AG10803 (cell line): ENCODE measurements at regions not wholly inside any gene's neighbourhood (a gene's known extent, or its start where the extent isn't known, plus 50 kb on each side); places are given as distances from the start of the nearest gene placed in this dataset.
A peak's percentile ranks its signal among the peaks of the same experiment; 100 is the strongest.

Experiments used
- DNase-seq: peaks from one replicate; pipeline ENCODE4 v3.0.0; 2010; ENCODE audit warnings: low read depth
- H3K4me3 ChIP-seq: 2 replicates; pipeline ENCODE4 v1.5.1; 2011; ENCODE audit warnings: mild to moderate bottlenecking, low read length, control low read depth
- CTCF ChIP-seq: conservative IDR thresholded peaks from 2 replicates; pipeline ENCODE4 v1.5.1; 2011; ENCODE audit warnings: mild to moderate bottlenecking, low read length, control low read depth, inconsistent platforms

DNA sequence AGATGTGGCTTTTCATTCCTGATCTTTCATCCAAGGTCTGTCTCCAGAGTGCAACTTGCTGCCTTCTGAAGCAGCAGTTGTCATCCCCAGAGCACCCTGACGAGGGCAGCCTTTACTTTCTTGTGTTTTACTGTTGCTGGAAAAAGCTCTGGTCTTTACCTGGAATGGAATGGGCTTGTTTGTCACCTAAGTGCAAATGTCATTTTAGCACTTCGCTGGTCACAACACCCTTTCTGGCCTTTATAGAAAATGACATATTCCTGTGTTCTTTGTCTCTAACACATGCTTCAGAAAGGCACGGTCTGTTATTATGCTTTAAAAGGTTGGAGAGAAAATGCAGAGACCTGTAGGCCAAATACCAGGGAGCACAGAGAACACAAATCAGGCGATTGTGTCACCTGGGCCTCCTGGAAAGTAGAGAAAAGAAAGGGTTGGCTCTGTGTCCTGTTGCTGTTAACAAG, 332.7 kb upstream of the IGFBP7 start:
- H3K4me3 ChIP-seq: no peak overlapping the region
- peak; percentile 21 for DNase-seq
- peak; percentile 65 for TF ChIP-seq CTCF

GRCh38 chr4:57442241-57442640, 332.1 kb upstream of the IGFBP7 start:
- no peak overlapping the region for H3K4me3 ChIP-seq
- no peak for TF ChIP-seq CTCF
- DNase-seq: no peak

DNA sequence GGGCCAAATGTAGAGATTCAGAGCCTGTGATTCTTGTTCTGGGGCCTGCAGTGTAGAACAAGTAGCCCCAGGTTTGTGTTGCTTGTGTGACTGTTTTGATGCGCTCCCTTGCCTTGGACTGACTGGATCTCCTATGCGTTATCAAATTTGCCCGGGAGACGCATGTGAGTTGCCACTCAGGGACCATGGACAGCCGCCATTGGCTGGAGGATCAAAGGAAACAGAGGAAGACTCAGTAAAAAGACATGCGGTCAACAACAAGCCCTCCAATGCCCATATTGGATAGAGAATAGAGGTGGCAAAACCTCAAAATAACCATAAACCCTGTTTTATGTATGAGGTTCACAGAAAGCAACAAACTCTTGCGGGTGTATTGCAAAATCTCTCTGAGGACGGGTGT, 327.5 kb upstream of the IGFBP7 start:
- TF ChIP-seq CTCF: no peak
- no peak for DNase-seq
- no peak overlapping the region for H3K4me3 ChIP-seq

- DNase-seq: no peak
- TF ChIP-seq CTCF: no peak
- H3K4me3 ChIP-seq: no peak overlapping the region
Measured at GRCh38 chr4:57435300-57435699, 325.1 kb upstream of the IGFBP7 start.

GRCh38 chr4:57430726-57431125, 320.5 kb upstream of the IGFBP7 start:
- no peak overlapping the region for H3K4me3 ChIP-seq
- DNase-seq: no peak
- TF ChIP-seq CTCF: no peak

DNA sequence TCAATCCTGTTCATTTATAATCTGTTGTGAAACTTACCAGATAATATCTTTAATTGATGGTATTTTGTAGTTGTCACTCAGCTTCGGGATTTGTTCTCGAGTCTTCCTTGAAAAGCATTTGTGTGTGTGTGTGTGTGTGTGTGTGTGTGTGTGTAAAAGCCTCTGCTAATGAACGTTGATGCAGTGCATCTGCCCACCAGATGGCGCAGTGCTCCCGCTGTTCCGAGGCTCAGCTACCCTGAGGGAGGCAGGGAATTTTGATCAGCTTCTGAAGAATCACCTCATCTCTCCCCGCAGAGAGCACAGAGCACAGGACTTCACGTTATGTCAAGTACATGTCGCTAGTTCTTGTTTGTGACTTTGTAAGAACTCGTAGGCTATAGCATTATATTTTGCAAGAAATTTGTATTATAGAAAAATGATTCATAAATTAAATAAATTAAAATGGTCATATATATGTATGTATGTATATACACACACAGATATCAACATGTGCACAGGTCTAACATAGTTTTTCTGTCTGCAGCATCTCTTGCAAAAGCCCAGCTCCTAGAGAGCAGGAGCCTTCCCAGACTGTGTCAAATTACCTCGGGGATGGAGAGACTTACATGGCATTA, 316.7 kb upstream of the IGFBP7 start:
- DNase-seq: peak; percentile 68
- no peak overlapping the region for H3K4me3 ChIP-seq
- peak; percentile 67 for TF ChIP-seq CTCF

DNA sequence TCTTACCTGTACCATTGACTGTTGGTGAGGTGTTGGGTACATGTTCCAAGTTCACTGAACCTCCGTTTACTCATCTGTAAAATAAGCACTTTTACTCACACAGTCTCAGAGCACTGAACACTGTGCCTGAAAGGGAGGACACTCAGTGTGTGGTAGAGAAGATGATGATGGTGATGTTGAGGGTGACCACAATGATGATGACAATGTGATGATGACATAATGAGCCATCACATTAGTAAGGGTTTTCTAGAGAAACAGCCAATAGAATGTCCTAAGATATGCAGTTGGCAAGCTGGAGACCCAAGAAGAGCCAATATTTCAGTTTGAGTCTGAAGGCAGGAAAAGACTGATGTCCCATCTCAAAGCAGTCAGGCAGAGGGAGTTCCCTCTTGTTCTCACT, 315.4 kb upstream of the IGFBP7 start:
- no peak for TF ChIP-seq CTCF
- H3K4me3 ChIP-seq: no peak overlapping the region
- DNase-seq: peak; percentile 24
